Ascending aorta (tissue), 2 donors: ENCODE measurements at regions not wholly inside any gene's neighbourhood (a gene's known extent, or its start where the extent isn't known, plus 50 kb on each side); places are given as distances from the start of the nearest gene placed in this dataset.

Experiments
- DNase-seq, 2 donors: peaks; one replicate each; pipeline ENCODE4 v3.0.0-alpha.2; 2019; ENCODE audit warnings: low spot score in 2 of 2
- H3K27ac ChIP-seq, 2 donors: fragments of 200-600 bp; sonication (generic); one replicate each; pipeline ENCODE4 v1.5.1; 2016 to 2017; ENCODE audit warnings: mild to moderate bottlenecking in 1 of 2
- H3K27me3 ChIP-seq: fragments of 200-600 bp; sonication (generic); one replicate; pipeline ENCODE4 v1.5.1; 2017
- H3K36me3 ChIP-seq, 2 donors: fragments of 200-600 bp; sonication (generic); one replicate each; pipeline ENCODE4 v1.5.1; 2016
- H3K4me1 ChIP-seq, 2 donors: fragments of 200-600 bp; sonication (generic); one replicate each; pipeline ENCODE4 v1.5.1; 2016 to 2017; ENCODE audit warnings: mild to moderate bottlenecking in 1 of 2
- H3K4me3 ChIP-seq, 2 donors: fragments of 200-600 bp; sonication (generic); one replicate each; pipeline ENCODE4 v1.5.1; 2016 to 2017; ENCODE audit warnings: mild to moderate bottlenecking in 1 of 2
- H3K9me3 ChIP-seq, 2 donors: fragments of 200-600 bp; sonication (generic); one replicate each; pipeline ENCODE4 v1.5.1; 2016
- intact Hi-C: fragments of 100-400 bp; cut with DNase I; formaldehyde crosslinking; loops from one replicate; pipeline ENCODE4 v1.15.1; 2023
- TF ChIP-seq, protein P1 (sequence below), 3 experiments: fragments of 200-600 bp in 2 of 3; fragments of 450-650 bp in 1 of 3; sonication (generic) in 2 of 3; IDR thresholded peaks; one replicate each; pipeline ENCODE4 v1.5.1; 2016 to 2019; ENCODE audit warnings: antibody characterized with exemption in 3 of 3, mild to moderate bottlenecking in 1 of 3, moderate library complexity in 1 of 3

GRCh38 chr5:68468322-68468721 lies 252.8 kb downstream of the PIK3R1 start:
- H3K4me3 ChIP-seq, result no peak overlapping the region
- H3K36me3 ChIP-seq, result no peaks in the 10 kb centered on the region
- intact Hi-C loops, result no loop called here
- no peak for DNase-seq
- H3K4me1 ChIP-seq, result no peaks in the 10 kb centered on the region
- no peak overlapping the region for H3K27ac ChIP-seq
- H3K9me3 ChIP-seq, result no peaks in the 10 kb centered on the region
- TF ChIP-seq, protein P1, sequence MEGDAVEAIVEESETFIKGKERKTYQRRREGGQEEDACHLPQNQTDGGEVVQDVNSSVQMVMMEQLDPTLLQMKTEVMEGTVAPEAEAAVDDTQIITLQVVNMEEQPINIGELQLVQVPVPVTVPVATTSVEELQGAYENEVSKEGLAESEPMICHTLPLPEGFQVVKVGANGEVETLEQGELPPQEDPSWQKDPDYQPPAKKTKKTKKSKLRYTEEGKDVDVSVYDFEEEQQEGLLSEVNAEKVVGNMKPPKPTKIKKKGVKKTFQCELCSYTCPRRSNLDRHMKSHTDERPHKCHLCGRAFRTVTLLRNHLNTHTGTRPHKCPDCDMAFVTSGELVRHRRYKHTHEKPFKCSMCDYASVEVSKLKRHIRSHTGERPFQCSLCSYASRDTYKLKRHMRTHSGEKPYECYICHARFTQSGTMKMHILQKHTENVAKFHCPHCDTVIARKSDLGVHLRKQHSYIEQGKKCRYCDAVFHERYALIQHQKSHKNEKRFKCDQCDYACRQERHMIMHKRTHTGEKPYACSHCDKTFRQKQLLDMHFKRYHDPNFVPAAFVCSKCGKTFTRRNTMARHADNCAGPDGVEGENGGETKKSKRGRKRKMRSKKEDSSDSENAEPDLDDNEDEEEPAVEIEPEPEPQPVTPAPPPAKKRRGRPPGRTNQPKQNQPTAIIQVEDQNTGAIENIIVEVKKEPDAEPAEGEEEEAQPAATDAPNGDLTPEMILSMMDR (IDR thresholded peaks at IDR 0.05), result no peak
- no peaks in the 10 kb centered on the region for H3K27me3 ChIP-seq

DNA sequence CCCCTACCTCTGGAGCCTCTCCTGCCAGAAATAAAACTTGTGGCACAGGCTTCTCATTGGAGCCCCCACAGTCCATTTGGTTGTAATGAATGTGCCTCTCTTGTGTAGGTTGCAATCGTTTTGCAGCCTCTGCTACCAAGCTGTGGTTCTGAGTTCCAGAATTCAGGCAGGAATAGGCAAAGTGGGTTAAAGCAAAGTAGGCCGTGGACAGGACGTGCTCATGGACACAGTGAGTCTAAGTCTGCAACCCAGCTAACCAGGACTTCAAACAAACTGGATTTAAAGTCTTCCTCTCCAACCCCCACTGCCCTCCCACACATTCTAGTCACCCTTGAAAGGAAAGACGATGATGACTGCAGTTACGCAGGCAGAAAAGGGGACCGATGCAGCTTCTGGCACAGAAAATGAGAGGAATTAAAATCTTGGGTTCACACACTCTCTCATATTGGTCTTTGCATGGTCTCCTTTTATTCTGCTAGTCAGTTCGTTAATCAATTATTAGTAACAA lies 260.0 kb downstream of the PIK3R1 start:
- H3K36me3 ChIP-seq, result no peaks in the 10 kb centered on the region
- H3K27ac ChIP-seq, result no peak overlapping the region
- DNase-seq, result no peak
- intact Hi-C loops, result no loop called here
- H3K9me3 ChIP-seq, result no peaks in the 10 kb centered on the region
- no peak overlapping the region for H3K4me3 ChIP-seq
- H3K4me1 ChIP-seq, result peaks cover 0 to 22% of the 10 kb centered on the region in 2 donors
- TF ChIP-seq, protein P1 (IDR thresholded peaks at IDR 0.05), result no peak
- H3K27me3 ChIP-seq, result no peaks in the 10 kb centered on the region

DNA sequence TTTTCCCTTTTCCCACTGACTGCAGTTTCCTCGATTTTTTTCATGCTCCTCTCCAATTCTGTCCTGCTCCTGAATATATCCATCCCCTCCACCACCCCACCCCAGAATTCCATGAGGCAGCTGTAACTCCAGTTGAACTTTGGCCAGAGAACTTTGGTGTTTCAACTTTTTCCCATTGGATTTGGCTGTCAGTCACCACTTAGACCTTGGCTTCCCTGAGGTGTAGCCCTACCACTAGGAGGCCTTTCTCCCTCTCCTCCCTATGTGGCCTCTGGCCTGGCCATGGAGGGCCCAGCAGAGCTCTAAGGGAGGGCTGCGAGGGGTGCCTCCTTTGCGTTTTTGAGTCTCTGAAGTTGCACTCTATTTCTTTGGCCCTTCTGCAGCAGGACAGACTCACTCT lies 261.3 kb downstream of the PIK3R1 start:
- H3K27me3 ChIP-seq, result no peaks in the 10 kb centered on the region
- DNase-seq, result no peak
- no peak overlapping the region for H3K27ac ChIP-seq
- no peaks in the 10 kb centered on the region for H3K36me3 ChIP-seq
- H3K4me3 ChIP-seq, result no peak overlapping the region
- no peaks in the 10 kb centered on the region for H3K9me3 ChIP-seq
- intact Hi-C loops, result no loop called here
- TF ChIP-seq, protein P1 (IDR thresholded peaks at IDR 0.05), result no peak
- H3K4me1 ChIP-seq, result peaks cover 0 to 22% of the 10 kb centered on the region in 2 donors

DNA sequence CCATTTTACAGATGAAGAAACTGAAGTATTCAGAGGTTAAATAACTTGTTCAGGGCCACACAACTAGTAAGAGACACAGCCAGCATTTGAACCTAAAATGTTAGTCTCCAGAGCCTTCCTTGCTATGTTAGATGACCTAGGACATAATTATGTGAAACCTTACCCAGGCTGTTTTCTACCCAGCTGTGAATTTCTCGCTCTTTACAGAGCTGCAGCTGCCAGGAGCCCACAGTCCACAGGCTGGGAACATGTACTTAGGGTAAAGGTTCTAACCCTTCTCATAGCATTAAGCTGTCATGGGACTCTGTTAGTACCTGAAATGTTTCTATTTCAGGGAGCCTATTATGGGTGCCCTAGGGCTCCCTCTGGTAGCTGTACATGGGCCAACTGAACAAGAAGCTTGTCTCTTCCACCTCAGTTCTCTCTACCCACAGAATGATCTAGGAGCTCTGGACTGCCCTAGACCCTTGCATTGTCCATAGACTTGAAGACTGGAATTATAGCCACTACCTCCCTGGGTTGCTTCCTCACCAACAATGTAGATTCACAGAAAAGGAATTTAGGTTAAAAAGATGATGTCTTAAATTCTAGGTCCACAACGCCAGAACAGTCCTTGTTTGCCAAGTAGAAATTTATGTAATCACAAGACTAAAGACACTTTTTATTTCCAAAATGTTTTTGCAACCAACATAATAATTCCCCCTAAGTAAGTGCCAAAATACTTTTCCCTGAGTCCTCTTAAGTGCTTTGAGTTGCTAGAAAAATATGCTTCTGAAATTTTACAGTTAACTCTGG lies 262.9 kb downstream of the PIK3R1 start:
- no peak overlapping the region for H3K4me3 ChIP-seq
- intact Hi-C loops, result no loop called here
- no peaks in the 10 kb centered on the region for H3K9me3 ChIP-seq
- DNase-seq, result no peak
- TF ChIP-seq, protein P1 (IDR thresholded peaks at IDR 0.05), result no peak
- peaks cover 0 to 22% of the 10 kb centered on the region in 2 donors for H3K4me1 ChIP-seq
- no peaks in the 10 kb centered on the region for H3K36me3 ChIP-seq
- H3K27me3 ChIP-seq, result no peaks in the 10 kb centered on the region
- H3K27ac ChIP-seq, result peak overlapping the region; percentile 46 to 47

GRCh38 chr5:68479524-68479923 lies 264.0 kb downstream of the PIK3R1 start:
- DNase-seq, result no peak
- H3K27ac ChIP-seq, result peak overlapping the region; percentile 46 to 51
- intact Hi-C loops, result no loop called here

More at GRCh38 chr5:68479524-68479923, 264.0 kb downstream of the PIK3R1 start:
- Histone ChIP-seq H3K27me3 (no peaks in the 10 kb centered on the region), H3K4me3 (no peak overlapping the region), H3K4me1 (peaks cover 0 to 22% of the 10 kb centered on the region in 2 donors), H3K36me3 (no peaks in the 10 kb centered on the region), H3K9me3 (no peaks in the 10 kb centered on the region)
- TF ChIP-seq, protein P1 (IDR thresholded peaks at IDR 0.05), result no peak
